HG02610 (cell line): ENCODE measurements at regions not wholly inside any gene's neighbourhood (a gene's known extent, or its start where the extent isn't known, plus 50 kb on each side); places are given as distances from the start of the nearest gene placed in this dataset.
"Not testable (repeated sequence)": the region's sequence is repeated elsewhere in the genome, so short reads cannot be mapped to it uniquely, and the experiment has no call there.

ENCODE experiments used
- ATAC-seq: cut with Tn5 transposase; IDR thresholded peaks from one replicate; pipeline ENCODE4 v1.9.1; 2021; ENCODE audit warnings: mild to moderate bottlenecking, moderate library complexity; ENCODE audit not compliant: unreplicated experiment

- ATAC-seq = no peak
Observed at GRCh38 chr3:21256932-21257331, 494.1 kb downstream of the ZNF385D start.

GRCh38 chr3:21238661-21239060, 512.3 kb downstream of the ZNF385D start:
- ATAC-seq = no peak

- no peak for ATAC-seq
Observed at GRCh38 chr3:21237638-21238037, 513.4 kb downstream of the ZNF385D start.

- no peak for ATAC-seq
Observed at GRCh38 chr3:21235491-21235890, 515.5 kb downstream of the ZNF385D start.

GRCh38 chr3:21234933-21235332, 516.1 kb downstream of the ZNF385D start:
- no peak for ATAC-seq

GRCh38 chr3:21229426-21230135, 521.4 kb downstream of the ZNF385D start:
- ATAC-seq = no peak

DNA sequence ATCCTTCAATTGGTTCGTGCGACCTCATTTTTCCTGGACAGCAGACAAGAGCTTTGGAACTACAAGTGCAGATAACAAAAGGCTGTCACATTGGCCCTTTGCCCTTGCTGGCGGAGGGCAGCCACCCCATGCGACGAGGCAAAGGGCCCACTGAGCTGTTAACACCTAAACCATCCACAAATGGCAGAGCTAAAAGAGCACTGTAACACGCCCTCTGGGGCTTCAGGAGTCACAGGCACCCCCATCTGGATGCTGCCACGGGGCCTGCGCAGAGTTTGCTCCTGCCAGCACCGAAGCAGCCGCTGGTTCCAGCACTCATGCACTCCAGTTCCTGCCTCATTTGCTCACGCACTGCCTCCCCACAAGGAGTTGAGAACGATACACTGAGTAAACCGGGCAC, 524.9 kb downstream of the ZNF385D start:
- ATAC-seq = no peak

DNA sequence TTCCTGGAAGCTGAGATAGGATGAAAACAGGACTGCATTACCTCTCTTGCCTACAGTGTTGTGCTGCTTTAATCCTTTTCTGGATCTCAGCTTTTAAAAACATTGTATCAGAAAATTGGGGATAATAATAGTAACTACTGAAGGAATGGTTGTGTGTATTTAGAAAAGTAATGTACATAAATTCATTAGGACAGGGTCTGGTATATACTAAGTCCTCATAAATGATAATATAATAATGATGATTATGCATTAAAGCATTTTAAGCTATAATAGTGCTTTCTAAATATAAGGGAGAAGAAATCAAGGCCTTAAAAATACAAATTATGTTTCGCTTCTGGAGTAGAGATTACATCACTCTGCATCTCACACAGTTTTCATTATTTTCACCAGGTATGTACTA, 530.1 kb downstream of the ZNF385D start:
- no peak for ATAC-seq

DNA sequence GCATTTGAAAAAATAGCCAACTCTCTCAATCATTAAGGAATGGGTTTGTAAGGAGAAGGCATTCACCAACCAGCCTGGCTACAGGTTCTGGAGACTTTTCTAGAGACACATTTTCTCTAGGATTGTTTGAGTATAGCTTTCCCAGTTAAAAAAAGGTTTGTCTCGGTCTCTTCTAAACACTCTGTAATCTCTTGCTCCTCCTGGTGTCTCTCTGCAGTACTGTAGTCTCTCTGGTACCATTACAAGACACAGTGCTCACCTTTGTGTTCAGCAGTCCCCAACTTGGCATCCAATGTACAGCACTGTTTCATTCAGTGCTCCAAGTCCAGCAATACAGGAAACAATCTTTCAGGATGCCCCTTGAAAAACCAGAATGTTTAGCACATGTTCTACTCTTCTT, 534.4 kb downstream of the ZNF385D start:
- no peak for ATAC-seq

GRCh38 chr3:21204122-21204521, 546.9 kb downstream of the ZNF385D start:
- ATAC-seq = not testable (repeated sequence)

DNA sequence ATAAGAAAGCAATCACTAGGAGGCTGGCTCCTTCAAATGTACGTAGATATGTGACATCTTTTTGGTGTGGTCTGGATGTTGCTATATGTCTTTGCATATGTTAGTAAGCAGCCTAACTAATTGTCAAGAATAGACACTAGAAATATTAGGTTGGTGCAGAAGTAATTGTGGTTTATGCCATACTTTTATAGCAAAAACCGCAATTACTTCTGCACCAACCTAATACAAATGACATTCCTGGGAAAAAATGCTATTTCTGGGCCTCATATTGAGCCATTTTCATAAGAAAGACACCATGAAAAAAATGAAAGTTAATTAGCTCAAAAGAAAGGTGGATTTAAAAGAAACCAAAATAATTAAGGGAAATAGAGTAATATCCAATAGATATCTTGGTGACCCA, 555.8 kb downstream of the ZNF385D start:
- ATAC-seq = no peak

- ATAC-seq = not testable (repeated sequence)
Observed at GRCh38 chr3:21194036-21194435, 557.0 kb downstream of the ZNF385D start.

DNA sequence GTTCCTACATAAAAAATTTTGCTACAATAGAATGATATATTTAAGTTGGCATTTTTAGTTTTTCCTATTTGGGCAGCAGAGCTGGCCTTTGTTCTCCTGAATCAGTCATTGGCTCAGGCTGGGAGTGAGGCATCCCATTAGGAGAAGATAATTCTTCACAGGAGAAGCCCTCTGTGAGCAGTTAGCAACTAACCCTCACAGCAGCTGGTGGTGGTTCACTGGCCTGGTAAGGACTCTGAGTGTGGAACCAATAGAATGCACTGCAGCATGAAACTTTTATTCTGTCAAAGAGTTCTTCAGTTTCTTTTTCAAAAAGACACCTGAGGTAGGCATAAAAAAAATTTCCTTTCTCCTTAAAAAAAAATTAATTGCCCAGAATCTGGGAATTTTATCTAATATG, 562.6 kb downstream of the ZNF385D start:
- ATAC-seq = no peak

GRCh38 chr3:21185816-21186314, 565.1 kb downstream of the ZNF385D start:
- no peak for ATAC-seq

- no peak for ATAC-seq
Observed at GRCh38 chr3:21174461-21174860, 576.5 kb downstream of the ZNF385D start.

- ATAC-seq = no peak
Observed at GRCh38 chr3:21170964-21171363, 580.0 kb downstream of the ZNF385D start.

DNA sequence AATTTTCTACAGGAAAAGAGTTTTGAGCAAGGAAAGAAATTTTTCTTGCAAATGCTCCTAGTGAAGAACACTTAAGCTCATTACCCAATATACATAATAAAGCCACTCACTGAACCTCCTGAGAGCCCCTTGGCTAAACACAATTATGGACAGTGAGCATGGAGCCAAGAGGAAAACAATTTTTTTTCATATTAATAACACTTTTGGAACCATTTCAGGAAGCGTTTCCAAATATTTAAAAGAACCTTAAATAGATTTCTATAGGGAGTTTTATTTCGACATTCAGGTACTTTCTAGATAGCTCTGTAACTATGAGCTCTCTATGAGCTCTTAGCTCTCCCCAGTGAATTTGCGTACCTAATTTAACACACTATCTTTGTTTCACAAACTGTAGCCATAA, 581.1 kb downstream of the ZNF385D start:
- no peak for ATAC-seq

- ATAC-seq = no peak
Observed at GRCh38 chr3:21168471-21168870, 582.5 kb downstream of the ZNF385D start.

GRCh38 chr3:21163956-21164355, 587.1 kb downstream of the ZNF385D start:
- ATAC-seq = no peak

DNA sequence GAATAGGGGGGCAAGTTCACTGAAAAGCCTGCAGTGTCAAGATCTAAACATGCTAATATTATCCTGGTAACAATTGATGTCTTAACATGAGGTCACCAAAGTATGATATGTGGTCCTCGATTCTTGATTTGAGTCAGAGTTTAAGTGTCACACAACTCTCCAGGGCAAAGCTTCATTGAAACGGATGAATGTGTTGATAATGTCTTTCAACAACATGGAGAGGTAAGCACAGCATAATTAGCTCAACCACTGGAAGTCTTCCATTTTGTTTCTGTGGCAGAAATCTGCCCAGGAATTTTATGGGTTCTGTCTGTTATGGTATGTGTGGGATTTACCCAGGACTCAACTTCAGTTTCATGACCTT, 591.5 kb downstream of the ZNF385D start:
- no peak for ATAC-seq

GRCh38 chr3:21158861-21159542, 592.0 kb downstream of the ZNF385D start:
- ATAC-seq = no peak

- no peak for ATAC-seq
Observed at GRCh38 chr3:21154911-21155310, 596.1 kb downstream of the ZNF385D start.
